ENCODE measurements at regions not wholly inside any gene's neighbourhood (a gene's known extent, or its start where the extent isn't known, plus 50 kb on each side); places are given as distances from the start of the nearest gene placed in this dataset.

DNA sequence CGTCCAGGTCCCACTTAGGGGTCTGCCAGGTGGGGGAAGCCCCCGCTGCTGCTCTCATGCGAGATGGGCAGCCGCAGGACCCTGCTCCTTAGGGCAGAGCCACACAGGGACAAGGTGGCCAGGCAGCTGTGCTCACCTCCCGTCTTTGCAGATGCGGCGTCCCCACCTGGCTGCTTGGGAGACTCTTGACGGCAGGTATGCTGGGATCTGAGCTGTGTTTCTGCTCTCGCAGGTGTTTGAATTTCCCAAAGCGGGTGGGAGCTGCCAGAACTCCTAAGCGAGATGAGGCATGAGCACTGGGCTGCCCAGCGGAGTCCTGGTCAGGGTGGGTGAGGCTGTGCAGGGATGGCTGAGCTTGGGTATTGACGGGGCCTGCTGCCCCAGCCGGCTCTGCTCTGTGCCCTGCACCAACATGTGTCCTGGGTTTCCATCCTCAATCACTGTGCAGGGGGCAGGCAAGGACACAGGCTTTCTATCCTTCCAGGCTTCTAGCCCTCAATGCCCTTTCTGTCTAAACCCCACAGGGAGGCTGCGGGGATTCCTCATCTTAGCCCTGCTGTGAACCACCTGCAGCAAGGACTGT is 151.4 kb downstream of the ICE1 start:
- TF ChIP-seq CTCF (conservative IDR thresholded peaks at IDR 0.05) (no peak), ZFX (IDR thresholded peaks at IDR 0.05) (no peak)
